NCI-H1105 (cell line): ENCODE measurements at regions not wholly inside any gene's neighbourhood (a gene's known extent, or its start where the extent isn't known, plus 50 kb on each side); places are given as distances from the start of the nearest gene placed in this dataset.
"Not testable (repeated sequence)": the region's sequence is repeated elsewhere in the genome, so short reads cannot be mapped to it uniquely, and the experiment has no call there.

Experiments
- DNase-seq: peaks from one replicate; lab custom pipeline; 2025; lab: John Stamatoyannopoulos, UW

DNA sequence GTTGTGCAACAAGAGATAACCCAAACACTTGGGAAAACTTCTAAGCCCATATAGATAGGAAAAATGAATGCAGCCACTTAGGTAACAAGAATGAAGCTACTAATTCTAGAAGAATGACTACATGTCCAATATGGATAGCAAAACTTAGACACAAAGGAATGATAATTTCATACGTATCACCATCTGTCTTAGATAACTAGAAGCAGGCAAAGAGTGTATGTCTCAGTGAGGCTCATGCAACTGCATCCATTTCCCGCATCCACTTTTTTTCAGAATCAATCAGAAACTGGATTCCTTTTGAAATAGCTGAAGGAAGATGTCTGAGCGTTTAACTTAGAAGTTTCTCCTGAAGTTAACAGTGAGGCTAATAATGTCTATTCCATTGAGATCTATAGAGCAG lies 408.7 kb upstream of the PITX2 start:
- no peak for DNase-seq

DNA sequence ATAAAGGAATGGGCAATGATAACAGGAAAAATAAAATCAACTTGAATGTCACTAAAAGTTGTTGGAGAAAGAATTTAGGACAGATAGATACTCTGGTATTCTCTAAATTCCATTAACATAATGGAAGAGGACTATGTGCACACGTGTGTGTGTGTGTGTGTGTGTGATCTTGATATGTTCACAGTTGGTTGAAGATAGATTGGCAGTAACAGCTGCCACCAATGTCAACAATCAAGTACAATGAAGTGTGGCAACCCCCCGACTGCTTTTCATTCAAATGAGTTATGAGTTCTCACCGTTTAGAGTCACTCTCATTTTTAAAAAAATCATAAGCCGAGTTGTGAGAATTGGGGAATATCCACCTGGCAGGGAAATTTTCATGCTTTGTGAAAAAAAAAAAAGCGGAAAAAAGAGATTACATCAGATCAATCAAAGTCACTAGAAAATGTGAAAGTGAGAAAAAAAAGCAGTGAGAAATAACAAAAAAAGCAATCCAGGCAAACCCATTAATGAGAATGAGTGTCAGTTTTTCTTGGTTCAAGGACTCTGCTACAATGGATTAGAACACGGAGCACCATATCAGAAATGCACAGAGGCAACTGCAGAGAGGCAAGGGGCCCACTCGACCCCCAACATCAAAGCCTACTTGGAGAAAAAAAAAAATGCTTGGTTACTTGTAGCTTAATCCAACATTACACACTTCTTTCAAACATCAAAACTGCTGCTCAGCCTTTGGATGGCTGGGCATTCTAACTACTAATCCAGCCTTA lies 414.9 kb upstream of the PITX2 start:
- no peak for DNase-seq

DNA sequence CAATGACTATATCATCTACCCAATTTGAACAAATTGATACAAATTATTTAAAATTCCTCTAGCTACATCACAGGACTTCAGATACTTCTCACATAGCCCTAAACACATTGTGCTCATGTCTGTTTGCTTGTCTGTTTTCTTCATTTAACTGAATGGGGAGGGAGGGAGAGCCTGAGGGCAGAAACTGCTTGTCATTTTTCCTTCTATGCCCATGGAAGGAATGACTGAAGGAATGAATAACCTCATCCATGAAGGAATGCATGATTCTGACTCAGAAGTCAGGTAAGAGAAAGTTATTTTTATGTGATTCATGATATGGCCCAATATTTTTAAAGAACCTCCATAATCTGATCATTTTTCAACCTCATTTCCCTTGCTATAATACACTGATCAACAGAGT lies 418.0 kb upstream of the PITX2 start:
- no peak for DNase-seq

DNA sequence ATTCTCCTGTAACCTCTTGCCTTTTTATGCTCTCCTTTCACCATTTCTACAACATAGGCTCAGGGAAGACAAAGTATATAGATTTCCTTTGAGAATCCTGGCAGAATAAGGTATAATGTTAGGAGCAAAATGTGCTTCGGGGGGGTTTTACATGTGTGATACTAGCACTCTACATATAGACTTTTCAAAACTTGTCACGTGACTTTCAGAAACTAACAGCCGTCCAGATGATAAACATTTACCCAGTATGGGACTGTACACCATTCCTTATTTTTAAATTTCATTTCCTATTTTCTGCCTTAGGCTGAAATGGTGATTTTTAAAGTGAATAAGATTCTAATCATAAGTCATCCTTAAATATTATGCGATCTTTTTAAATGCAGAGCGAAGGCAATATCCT lies 420.4 kb upstream of the PITX2 start:
- DNase-seq: no peak

DNA sequence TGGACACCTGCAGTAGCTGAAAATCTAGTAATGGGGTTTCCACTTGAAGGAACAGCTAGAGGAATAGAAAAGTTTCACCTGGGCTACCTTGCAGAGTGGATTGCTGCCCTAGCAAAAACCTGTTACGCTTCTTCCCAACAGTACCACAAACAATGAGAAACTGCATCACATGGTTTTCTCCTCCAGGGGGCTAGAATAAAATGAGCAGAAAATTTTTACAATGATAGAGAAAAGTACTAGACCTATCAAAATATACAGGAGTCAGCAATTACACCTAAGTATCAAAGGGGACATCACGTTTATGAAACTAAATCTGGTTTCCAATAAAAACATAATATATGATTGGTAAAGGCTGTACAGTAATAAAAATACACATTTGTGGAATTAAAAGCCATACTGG lies 423.1 kb upstream of the PITX2 start:
- DNase-seq: no peak

DNA sequence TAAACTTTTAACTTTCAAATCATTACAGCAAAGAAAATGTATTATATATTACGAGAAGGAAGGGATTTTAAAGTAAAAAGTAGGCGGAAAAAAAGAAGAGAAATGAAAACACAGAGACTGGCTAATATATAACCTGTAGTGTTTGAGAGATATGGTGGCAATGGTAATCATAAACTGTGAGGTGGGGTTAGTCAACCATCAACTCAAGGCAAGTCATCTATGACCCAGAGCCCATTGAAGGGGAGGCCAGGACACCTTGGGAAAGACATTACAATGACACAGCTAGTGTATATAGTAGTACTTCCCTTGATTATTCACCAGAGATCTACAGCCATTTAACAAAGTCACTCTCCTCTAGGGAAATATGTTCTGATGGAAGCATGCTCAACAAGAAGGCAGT lies 423.9 kb upstream of the PITX2 start:
- DNase-seq: no peak

DNA sequence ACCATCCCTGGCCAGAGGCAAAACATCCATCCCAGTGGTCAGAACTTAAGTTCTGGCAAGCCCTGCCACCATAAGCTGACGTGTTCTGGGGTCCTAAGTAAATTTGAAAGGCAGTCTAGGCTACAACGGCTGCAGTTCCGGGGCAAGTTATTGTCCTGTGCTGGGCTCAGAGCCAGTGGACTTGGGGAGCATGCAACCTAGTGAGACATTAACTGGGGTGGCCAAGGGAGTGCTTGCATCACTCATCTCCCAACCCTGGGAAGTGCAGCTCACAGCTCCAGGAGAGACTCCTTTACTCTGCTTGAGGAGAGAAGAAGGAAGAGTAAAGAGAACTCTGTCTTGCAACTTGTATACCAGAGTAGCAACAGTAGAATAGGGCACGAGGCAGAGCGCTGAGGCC lies 425.4 kb upstream of the PITX2 start:
- no peak for DNase-seq

DNA sequence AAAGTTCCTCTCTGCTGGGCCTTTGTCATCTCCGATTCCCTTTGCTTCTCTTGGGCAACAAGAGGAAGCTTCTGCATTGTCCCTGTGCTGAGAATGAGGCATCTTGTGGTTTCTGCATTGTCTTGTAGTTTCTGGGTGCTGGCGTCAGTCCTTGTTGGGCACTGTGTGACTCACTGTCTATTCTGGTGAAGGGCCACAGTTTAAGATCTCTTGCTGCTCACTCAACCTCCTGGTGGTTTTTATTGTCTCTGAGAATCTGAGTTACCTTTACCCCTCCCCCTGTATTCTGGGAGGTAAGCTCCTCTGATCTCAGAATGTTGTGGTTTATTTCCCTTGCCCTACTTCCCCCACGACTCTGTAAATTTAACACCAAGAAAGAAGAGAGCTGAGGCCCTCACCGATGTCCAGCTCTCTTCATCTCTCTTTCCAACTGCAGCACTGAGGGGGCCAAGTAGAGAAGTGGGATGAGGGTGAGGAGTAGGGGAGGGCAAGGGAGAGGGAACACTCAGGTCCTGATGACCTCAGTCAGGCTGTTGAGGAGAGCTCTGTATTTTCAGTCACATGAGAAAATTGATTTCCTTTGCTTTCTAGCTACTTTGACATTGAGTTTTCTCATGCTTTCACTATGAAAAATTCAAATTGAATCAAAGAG lies 441.6 kb upstream of the PITX2 start:
- DNase-seq: no peak

DNA sequence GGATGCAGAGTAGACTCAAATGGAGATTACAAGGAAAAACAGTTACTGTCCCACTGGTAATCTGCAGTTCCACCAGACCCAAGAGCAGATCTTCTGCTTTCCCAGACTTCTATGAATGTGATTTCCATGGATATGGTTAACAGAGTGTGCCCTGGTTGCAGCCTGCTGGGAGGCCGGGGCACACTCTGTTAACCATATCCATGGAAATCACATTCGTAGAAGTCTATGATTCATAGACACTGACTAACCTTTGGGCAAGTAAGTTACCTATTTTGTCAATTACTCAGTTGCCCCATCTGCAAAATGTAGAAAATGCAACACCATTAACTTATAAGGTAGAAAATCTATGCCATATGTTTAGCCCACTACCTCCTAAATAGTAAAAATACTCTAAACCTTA lies 443.1 kb upstream of the PITX2 start:
- no peak for DNase-seq

DNA sequence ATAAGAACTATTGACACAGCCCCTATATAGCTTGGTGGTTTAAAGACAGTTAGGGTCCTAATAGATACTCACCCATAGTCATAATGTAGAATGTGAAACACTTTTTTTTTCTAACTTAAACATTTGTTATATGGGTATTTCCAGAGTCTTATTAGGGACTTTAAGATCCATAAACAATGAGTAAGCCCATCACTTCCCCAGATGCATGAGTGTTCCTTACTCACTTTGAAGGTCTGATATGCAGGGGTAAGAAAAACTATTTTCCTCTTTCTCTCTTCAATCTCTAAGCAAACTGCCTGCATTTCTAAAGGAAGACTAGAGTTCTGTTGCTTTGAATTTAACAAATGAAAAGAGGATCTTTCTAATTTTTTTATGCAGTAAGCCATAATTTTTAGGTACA lies 443.6 kb upstream of the PITX2 start:
- no peak for DNase-seq

DNA sequence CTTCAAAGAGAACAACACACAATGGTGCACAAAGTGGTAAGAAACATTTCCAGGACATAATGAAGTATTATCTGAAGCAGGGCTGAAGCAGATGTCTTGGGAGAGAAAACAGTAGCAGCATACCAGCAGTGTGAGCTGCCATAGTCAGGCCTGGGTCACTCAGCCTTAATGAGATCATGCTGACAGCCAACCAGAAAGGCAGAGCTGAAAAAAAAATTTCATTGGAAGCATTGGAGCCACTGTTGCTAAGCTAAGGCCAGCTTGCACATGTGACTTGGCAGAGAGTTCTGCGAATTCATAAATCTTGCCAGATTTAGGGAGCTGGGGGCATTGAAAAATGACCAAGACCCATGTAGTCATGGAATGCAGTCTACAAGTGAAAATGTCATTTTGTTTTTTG lies 444.0 kb upstream of the PITX2 start:
- DNase-seq: no peak

DNA sequence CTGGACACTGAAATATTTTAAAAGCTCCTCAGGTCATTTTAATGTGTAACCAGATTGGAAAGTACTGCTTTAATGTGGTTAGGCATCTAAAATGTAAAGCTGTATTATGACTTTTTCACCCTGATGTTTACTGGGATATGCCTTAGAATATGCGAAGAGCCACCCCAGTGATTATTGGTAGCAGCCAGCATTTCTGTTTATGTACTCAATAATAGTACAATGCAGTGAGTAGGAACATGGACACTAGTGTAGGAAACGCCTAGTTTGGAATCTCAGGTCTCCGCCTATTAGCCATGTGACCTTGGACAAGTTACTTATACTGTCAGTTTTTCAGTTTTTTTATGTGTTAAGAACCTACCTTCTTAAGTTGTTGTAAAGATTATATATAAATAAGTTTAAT lies 446.0 kb upstream of the PITX2 start:
- no peak for DNase-seq

DNA sequence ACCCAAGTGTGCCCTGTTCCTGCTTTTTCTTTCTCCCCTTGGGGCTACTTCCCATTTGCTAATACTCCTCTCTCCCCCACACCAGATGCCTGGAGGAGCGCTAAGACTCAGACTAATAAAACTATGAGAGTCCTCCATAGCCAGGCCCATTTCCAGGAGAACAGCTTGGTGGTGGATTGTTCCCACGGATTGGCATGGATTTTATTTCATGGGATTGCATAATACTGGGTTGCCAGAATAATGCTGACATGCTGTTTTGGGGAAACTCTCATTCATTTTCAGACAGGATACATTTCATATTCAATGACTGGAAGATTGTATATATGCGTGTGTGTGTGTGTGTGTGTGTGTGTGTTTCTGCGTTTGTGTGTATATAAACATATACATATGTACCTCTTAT lies 447.5 kb upstream of the PITX2 start:
- no peak for DNase-seq

DNA sequence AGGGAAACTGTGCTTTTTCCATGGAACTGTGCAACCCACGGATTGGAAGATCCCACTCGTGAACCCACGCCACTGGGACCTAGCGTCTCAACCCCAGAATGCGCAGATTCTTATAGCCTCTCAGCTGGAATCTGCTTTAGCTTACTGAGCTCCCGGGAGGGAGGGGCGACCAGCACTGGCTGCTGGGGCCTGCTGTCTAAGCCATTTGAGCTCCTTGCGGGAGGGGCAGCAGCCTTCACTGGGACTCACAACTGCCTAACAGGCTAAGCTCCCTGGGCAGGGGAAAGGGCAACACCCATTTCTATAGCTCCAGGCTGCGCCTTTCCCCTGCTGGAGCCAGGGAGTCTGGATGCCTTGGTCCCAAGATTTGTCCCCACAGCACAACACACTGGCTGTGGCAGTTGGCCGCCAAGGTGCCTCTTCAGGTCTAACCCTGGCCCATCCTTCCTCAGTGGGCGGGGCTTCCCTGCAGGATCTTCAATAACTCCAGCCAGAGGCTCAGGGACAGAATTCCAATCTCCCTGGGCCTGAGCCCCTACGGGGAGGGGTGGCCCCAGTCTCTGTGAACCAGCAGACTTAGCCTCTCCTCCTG lies 451.7 kb upstream of the PITX2 start:
- DNase-seq: no peak

DNA sequence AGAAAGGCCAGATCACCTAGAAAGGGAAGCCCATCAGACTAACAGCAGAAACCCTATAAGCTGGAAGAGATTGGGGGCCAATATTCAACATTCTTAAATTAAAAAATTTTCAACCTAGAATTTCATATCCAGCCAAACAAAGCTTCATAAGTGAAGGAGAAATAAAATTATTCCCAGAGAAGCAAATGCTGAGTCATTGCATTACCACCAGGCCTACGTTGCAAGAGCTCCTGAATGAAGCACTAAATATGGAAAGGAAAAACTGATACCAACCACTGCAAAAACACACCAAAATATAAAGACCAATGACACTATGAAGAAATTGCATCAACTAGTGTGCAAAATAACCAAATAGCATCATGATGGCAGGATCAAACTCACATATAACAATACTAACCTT lies 453.4 kb upstream of the PITX2 start:
- not testable (repeated sequence) for DNase-seq

DNA sequence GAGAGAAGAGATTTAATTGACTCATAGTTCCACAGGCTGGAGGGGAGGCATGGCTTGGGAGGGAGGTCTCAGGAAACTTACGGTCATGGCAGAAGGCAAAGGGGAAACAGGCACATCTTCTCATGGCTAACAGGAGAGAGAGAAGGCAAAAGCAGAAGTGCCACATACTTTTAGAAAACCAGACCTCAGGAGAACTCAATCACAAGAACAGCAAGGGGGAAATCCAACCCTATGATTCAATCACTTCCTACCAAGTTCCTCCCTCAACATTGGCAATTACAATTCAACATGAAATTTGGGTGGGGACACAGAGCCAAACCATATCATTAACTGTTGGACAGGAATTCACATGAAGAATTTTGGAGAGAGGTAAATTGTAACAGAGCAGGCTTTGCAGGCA lies 485.3 kb upstream of the PITX2 start:
- DNase-seq: no peak

DNA sequence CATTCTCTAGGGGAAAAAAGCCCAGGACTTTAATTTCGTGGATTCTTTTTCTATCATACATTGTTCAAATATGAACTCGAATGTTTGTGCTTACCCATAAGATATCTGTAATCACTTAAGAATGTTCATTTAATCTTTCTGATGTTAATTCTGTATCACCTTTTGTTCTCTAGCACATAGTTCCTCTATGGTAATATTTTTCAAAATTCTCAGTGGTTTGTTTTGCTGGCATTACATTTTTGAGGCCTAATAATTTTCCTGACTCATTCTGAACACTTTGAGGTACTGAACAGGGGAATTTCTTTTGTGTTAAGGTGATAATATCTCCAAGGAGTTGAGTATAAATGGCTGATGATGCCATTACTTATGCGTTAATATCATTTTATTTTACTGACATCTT lies 490.7 kb upstream of the PITX2 start:
- DNase-seq: no peak

DNA sequence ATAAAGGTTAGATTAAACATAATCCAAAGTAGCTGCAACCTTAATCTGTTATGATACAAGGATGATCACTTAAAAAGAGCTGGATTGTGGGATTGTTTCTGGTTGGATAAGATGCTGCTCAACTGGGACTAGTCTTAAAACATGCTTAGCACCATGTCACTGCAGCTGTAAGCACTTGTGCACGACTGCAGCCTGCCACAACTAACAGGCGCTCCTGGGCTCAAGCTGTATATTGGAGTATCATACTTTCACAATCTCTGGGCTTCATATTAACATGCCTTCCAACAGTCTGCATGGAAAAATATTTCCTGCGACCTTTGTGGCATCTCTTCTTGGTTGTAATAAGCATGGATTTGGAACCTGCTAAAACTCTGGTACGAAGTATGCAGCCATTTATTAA lies 493.0 kb upstream of the PITX2 start:
- DNase-seq: no peak

DNA sequence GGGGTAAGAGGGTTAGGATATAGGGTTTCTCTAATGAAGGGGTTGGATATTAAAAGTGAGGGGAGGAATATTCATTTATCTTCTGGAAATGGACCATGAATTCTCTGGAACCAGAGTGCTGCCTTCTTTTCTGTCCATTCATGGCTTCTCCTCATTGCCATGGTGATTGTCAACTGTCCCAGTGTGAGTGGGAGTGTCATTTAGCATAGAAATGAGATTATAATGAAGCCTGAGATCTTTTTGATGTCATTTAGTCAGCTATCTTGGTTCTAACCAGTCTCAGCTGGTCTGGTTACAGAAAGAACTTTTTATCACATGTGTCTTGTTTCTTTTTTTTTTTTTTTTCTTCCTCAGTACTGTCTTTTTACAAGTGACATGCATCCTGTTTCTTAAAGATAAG lies 497.3 kb upstream of the PITX2 start:
- DNase-seq: no peak

DNA sequence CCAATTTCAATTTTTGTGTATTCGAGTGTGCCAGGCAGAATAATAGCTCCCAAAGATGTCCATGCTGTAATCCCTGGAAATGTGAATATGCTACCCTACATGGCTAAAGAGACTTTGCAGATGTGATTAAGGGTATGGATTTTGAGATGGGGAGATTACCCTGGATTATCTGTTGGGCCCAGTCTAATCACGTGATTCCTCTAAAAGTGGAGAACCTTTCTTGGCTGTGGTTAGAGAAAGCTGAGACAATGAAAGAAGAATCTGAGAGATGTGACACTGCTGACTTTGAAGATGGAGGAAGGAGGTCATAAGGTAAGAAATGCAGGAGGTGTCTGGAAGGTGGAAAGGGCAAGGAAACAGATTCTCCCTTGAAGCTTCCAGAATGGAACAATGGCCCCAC lies 503.5 kb upstream of the PITX2 start:
- DNase-seq: no peak

DNA sequence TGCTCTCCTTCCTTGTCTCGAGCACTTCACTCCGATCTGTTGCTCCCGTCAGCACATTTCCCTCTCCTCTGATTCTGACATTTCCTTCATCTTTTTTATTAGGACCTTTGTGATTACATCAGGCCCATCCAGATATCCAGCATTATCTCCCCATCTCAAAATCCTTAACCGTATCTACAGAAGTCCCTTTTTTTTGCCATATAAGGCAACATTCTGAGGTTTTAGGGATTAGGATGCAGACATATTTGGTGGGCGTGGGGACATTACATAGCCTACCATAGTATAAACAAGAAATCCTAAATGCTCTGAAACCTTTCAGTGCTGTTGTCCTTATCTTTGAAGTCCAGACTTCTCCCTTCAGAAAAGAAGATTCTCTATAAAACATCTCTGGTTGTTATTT lies 505.0 kb upstream of the PITX2 start:
- DNase-seq: no peak

DNA sequence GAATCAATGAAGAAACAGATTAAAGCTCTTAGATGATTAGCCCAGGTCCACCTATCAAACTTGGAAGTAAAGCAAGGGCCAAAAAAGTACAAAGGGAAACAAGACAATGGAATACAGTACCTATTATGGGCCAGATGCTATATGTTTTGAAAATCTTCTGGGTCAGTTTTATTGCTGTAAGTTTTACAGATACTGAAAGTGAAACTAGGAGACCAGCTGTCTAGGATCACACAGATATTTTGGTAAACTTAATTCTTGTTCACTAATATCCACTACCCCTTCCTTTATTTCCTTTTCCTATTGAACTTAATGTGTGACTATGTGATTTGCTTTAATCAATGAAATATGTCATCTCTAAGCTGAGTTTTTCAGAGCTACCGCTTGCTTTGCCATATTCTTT lies 505.4 kb upstream of the PITX2 start:
- DNase-seq: no peak

DNA sequence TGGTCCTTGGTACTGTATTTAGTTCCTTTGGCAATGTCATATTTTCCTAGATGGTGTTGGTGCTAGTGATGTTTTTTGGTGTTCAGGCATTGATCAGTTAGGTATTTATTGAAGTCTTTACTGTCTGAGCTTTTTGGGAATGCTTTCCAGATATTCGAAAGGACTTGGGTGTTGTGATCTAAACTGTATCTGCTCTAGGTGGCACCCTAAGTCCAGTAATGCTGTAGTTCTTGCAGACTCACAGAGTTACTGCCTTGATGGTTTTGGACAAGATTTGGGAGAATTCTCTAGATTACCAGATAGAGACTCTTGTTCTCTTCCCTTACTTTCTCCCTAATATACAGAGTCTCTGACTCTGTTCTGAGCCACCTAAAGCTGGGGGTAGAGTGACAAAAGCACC lies 513.6 kb upstream of the PITX2 start:
- DNase-seq: no peak

DNA sequence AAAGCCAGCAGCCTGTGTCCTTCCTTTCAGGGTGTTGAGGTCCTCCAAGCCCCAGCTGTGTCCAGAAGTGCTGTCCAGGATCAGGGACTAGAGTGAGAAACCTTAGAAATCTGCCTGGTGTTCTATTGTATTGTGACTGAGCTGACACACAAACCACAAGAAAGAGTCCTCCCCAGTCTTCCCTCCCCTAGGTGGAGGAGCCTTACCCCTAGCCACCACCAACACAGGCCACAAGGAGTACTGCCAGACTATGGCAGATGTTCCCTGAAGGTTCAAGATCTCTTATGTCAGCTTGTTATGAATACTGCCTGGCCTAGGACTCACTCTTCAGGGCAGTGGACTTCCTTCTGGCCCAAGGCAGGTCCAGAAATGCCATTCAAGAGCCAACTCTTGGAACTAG lies 514.1 kb upstream of the PITX2 start:
- DNase-seq: no peak
